Activated naive CD4-positive, alpha-beta T cell treated with anti-CD3 and anti-CD28 coated beads, Interleukin-2, amount 10 ng/mL, durations not matched to agents 7 days and 5 days (primary cell): ENCODE measurements at regions not wholly inside any gene's neighbourhood (a gene's known extent, or its start where the extent isn't known, plus 50 kb on each side); places are given as distances from the start of the nearest gene placed in this dataset.

Experiments
- CTCF ChIA-PET: fragments of 350-600 bp; sonication (Branson Sonifier 250); formaldehyde crosslinking; loops from one replicate; lab custom pipeline; 2021; ENCODE audit warnings: antibody characterized with exemption; lab: Charles Lee
- DNase-seq: peaks from one replicate; pipeline ENCODE4 v3.0.0-alpha.2; 2020
- H3K27ac Mint-ChIP-seq: one replicate; pipeline ENCODE4 v1.8.0; 2021; ENCODE audit warnings: mild to moderate bottlenecking, moderate library complexity, mixed read lengths
- H3K27me3 Mint-ChIP-seq: one replicate; pipeline ENCODE4 v1.8.0; 2021; ENCODE audit warnings: mild to moderate bottlenecking, mixed read lengths
- H3K36me3 Mint-ChIP-seq: one replicate; pipeline ENCODE4 v1.8.0; 2021; ENCODE audit warnings: mixed read lengths
- H3K4me1 Mint-ChIP-seq: one replicate; pipeline ENCODE4 v1.8.0; 2021; ENCODE audit warnings: mixed read lengths
- H3K4me3 Mint-ChIP-seq: one replicate; pipeline ENCODE4 v1.8.0; 2021; ENCODE audit warnings: mild to moderate bottlenecking, moderate library complexity, mixed read lengths
- H3K9me3 Mint-ChIP-seq: one replicate; pipeline ENCODE4 v1.8.0; 2021; ENCODE audit warnings: mixed read lengths

DNA sequence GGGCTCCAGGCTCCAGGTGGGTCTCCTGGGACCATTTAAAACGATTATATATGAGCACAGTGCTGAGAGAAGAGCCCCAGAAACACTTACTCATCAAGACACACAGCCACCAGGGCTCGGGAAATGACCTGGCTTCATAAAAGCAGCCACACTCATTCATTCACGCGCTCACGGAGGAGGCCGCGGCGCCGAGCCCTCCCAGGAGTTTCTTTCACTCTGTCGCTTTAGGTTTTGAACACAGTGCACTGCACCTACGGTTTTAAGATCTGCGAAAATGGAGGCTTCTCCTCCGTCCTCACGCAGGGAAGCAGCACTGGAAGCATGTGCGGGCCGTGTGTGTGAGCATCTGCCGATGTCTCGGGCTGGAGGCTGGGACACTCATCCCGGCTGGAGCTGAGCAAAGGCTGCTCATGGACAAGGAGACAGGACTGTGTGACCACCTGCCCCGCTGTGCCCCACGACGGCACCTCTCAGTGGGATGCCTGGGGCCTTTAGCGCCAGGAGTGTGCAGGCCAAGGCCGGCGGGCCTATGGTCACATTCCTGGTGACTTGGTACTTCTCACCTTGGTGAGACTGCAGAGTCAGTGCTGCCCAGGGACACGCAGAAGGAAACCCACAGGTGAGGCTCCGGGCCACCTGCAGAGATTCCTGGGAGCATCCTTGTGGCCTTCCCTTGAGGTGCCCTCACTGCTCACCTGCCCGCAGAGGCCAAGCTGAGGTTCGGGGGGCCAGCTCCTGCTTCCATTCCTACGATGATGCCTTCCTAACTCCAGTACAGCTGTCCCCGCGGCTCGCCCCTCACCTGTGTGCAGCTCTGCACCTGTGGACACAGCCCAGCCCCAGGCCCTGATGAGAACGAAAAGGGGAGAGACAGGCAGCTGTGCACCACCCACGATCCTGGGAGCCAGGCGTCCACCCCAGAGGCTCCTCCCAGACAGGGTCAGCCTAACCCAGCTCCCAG, 872.0 kb downstream of the BRD1 start:
- peak; percentile 10 for DNase-seq
- Mint-ChIP-seq H3K36me3 (no peaks in the 10 kb centered on the region), H3K27ac (no peak overlapping the region), H3K4me3 (no peak overlapping the region), H3K27me3 (peaks cover 3% of the 10 kb centered on the region), H3K9me3 (peaks cover 7% of the 10 kb centered on the region), H3K4me1 (no peaks in the 10 kb centered on the region)
- CTCF ChIA-PET: no interaction called here

DNA sequence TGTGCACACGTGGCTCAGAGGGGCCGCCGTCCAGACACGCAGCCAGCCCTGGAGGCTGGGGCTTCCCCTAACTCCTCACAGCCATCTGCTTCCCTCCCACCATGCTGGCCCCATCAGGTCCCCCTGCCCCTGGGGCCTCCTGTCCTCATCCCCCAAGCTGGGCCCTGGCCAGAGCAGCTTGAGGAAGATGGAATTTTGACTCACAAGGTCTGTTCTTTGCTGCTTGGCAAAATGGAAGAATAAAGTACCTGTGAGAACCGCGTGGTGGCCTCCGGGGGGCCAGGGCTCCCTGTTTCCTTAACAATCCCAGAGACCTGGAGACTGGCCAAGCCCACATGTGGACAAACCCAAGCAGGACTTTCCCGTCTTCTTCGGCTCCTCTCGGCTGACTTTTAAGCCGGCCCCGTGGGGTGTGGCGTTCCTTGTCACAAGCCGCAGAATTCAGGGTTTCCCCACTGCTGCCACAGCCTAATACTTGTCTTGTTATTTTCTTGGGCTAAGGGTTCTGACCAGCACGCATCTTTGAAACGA, 872.8 kb downstream of the BRD1 start:
- CTCF ChIA-PET: no interaction called here
- peaks cover 3% of the 10 kb centered on the region for H3K27me3 Mint-ChIP-seq
- no peaks in the 10 kb centered on the region for H3K36me3 Mint-ChIP-seq
- no peaks in the 10 kb centered on the region for H3K4me1 Mint-ChIP-seq
- peak; percentile 11 for DNase-seq
- no peak overlapping the region for H3K27ac Mint-ChIP-seq
- peaks cover 7% of the 10 kb centered on the region for H3K9me3 Mint-ChIP-seq
- no peak overlapping the region for H3K4me3 Mint-ChIP-seq

- Mint-ChIP-seq H3K27me3 (no peaks in the 10 kb centered on the region), H3K4me1 (no peaks in the 10 kb centered on the region), H3K36me3 (no peaks in the 10 kb centered on the region), H3K27ac (no peak overlapping the region), H3K4me3 (no peak overlapping the region), H3K9me3 (peaks cover 7% of the 10 kb centered on the region)
- CTCF ChIA-PET: no interaction called here
- DNase-seq: peak; percentile 8
These were observed 873.8 kb downstream of the BRD1 start for GRCh38 chr22:48953830-48954229.

- CTCF ChIA-PET: no interaction called here
- DNase-seq: peak; percentile 5
- Mint-ChIP-seq H3K27me3 (no peaks in the 10 kb centered on the region), H3K36me3 (no peaks in the 10 kb centered on the region), H3K27ac (no peak overlapping the region), H3K9me3 (peaks cover 7% of the 10 kb centered on the region), H3K4me1 (no peaks in the 10 kb centered on the region), H3K4me3 (no peak overlapping the region)
These were observed 874.5 kb downstream of the BRD1 start for GRCh38 chr22:48953103-48953720.

DNA sequence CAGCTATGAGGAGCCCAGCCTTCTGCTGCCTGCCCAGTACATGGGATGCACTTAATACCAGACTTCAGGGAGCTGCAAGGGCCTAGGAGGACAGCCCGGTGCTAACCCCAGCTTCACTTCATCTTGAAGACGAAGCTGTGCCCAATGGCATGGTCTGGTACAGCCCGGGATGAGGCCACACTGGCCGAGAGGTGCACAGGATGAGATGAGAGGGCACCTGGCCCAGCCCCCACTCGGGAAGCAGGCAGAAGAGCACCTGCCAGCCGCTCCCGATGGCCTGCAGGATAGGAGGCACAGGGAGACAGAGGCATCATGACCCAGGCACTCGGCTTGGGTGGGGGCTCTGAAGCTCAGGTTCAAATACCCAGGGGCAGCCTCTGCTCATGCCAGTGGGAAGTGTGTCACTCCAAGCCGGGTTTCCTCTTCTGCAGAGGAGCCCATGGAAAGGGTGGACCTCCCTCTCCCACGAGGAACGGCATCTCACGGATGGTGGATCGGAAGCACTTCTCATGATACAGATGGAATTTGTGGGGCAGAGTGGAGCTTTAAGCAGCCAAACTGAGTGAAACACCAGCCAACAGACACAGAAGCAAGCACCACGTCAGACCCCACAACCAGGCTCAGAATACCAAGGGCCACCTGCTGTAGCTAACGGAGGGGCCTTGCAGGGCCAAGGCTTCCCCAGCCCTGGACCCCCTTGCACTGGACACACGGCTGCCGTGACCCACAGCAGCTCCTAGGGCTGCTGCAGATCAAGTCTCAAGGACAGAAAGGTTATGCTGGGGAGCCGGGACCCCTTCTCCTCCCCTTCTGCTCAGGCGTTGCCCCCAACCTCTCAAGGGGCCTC, 875.2 kb downstream of the BRD1 start:
- no peaks in the 10 kb centered on the region for H3K36me3 Mint-ChIP-seq
- no peaks in the 10 kb centered on the region for H3K4me1 Mint-ChIP-seq
- DNase-seq: peak; percentile 6
- no peak overlapping the region for H3K4me3 Mint-ChIP-seq
- no peak overlapping the region for H3K27ac Mint-ChIP-seq
- H3K9me3 Mint-ChIP-seq: peaks cover 7% of the 10 kb centered on the region
- H3K27me3 Mint-ChIP-seq: no peaks in the 10 kb centered on the region
- CTCF ChIA-PET: no interaction called here

- CTCF ChIA-PET: no interaction called here
- no peaks in the 10 kb centered on the region for H3K36me3 Mint-ChIP-seq
These were observed 875.8 kb downstream of the BRD1 start for GRCh38 chr22:48951836-48952235.

GRCh38 chr22:48950151-48950915, 877.3 kb downstream of the BRD1 start:
- Mint-ChIP-seq H3K4me3 (no peak overlapping the region), H3K27ac (no peak overlapping the region), H3K36me3 (no peaks in the 10 kb centered on the region), H3K4me1 (no peaks in the 10 kb centered on the region), H3K27me3 (no peaks in the 10 kb centered on the region), H3K9me3 (no peaks in the 10 kb centered on the region)
- CTCF ChIA-PET: no interaction called here
- peak; percentile 17 for DNase-seq

More at GRCh38 chr22:48951836-48952235, 875.8 kb downstream of the BRD1 start:
- Mint-ChIP-seq H3K4me1 (no peaks in the 10 kb centered on the region), H3K27ac (no peak overlapping the region), H3K9me3 (peaks cover 5% of the 10 kb centered on the region), H3K4me3 (no peak overlapping the region), H3K27me3 (no peaks in the 10 kb centered on the region)
- DNase-seq: peak; percentile 11

- H3K36me3 Mint-ChIP-seq: no peaks in the 10 kb centered on the region
- H3K4me3 Mint-ChIP-seq: no peak overlapping the region
- H3K9me3 Mint-ChIP-seq: no peaks in the 10 kb centered on the region
- H3K4me1 Mint-ChIP-seq: no peaks in the 10 kb centered on the region
- no peak overlapping the region for H3K27ac Mint-ChIP-seq
- CTCF ChIA-PET: no interaction called here
- no peaks in the 10 kb centered on the region for H3K27me3 Mint-ChIP-seq
- no peak for DNase-seq
These were observed 878.1 kb downstream of the BRD1 start for GRCh38 chr22:48949375-48950149.

DNA sequence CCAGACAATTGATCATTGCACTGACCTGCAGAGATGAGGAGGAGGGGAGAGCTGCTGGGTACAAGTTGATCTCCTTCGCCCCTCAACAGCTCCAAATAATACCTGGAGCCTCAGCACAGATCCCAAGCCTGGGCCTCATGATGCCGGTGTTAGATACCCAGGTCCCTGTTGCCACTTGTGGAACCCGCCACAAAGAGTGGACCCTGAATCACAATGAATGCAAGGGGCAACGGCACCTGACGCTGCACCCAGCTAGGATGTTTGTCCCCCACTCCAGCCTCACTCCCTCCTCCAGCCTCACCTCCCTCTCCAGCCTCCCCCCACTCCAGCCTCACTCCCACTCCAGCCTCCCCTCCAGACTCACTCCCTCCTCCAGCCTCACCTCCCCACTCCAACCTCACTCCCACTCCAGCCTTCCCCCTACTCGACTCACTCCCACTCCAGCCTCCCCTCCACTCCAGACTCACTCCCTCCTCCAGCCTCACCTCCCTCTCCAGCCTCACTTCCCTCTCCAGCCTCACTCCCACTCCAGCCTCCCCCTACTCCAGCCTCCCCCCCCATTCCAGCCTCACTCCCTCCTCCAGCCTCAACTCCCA, 879.0 kb downstream of the BRD1 start:
- Mint-ChIP-seq H3K36me3 (no peaks in the 10 kb centered on the region), H3K27me3 (no peaks in the 10 kb centered on the region), H3K9me3 (no peaks in the 10 kb centered on the region), H3K27ac (no peak overlapping the region), H3K4me1 (no peaks in the 10 kb centered on the region), H3K4me3 (no peak overlapping the region)
- DNase-seq: peak; percentile 9
- CTCF ChIA-PET: no interaction called here

- Mint-ChIP-seq H3K4me1 (no peaks in the 10 kb centered on the region), H3K4me3 (no peak overlapping the region), H3K27me3 (no peaks in the 10 kb centered on the region), H3K27ac (no peak overlapping the region), H3K36me3 (no peaks in the 10 kb centered on the region), H3K9me3 (no peaks in the 10 kb centered on the region)
- no peak for DNase-seq
- CTCF ChIA-PET: no interaction called here
These were observed 880.0 kb downstream of the BRD1 start for GRCh38 chr22:48947636-48948035.

GRCh38 chr22:48945621-48946458, 881.8 kb downstream of the BRD1 start:
- Mint-ChIP-seq H3K36me3 (no peaks in the 10 kb centered on the region), H3K9me3 (no peaks in the 10 kb centered on the region), H3K4me1 (no peaks in the 10 kb centered on the region), H3K27ac (no peak overlapping the region), H3K4me3 (no peak overlapping the region), H3K27me3 (no peaks in the 10 kb centered on the region)
- CTCF ChIA-PET: interaction anchor here (0.7 kb wide), 1 partner anchor 29 kb away, joined by 3 read pairs; no protein-coding TSS in a partner anchor
- DNase-seq: peak; percentile 18
